Stimulated activated CD8-positive, alpha-beta memory T cell treated with anti-CD3 and anti-CD28 coated beads, Interleukin-2, amount 100 ng/mL, for 48 hours (primary cell): ENCODE measurements at regions not wholly inside any gene's neighbourhood (a gene's known extent, or its start where the extent isn't known, plus 50 kb on each side); places are given as distances from the start of the nearest gene placed in this dataset.
"Not testable (repeated sequence)": the region's sequence is repeated elsewhere in the genome, so short reads cannot be mapped to it uniquely, and the experiment has no call there.

Experiments used
- DNase-seq, 2 donors: peaks; one replicate each; pipeline ENCODE4 v3.0.0-alpha.2; 2020; ENCODE audit warnings: low read depth in 2 of 2

DNA sequence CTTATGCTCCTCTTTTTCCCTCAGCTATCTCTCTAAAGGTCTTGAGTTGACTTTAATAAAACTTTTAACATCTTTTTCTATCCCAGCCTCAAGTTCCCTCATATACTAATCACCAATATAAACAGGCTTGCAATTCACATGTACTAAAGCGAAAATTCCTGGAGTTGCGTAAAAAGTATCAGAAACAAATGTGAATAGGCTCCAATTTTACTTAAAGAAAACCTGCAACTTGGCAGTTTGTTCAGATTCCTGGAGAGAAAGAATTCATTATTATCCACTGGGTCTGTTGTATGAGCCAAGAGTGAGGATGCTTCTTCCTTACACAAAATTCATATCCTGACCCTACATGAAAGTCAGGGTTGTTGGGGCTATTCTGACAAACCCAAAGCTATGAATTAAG lies 384.2 kb downstream of the DTWD2 start:
- no peak for DNase-seq

DNA sequence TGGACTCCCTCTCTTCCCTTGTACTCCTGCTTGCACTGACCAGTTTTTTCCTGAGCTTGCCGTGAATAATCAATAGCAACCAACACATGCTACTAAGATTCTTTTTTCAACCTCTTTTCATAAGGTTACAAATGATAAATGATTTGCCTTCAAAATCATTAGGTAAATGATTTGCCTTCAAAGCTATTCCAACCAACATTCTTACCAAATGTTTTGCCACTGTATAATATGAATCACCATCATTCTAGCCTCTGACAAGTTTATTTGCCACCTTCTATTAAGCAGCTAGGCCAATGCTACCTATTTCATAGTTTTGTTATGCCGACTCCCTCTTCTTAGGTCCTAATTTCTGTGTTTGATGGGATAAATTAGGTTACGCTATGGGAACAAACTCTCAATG lies 385.1 kb downstream of the DTWD2 start:
- no peak for DNase-seq

DNA sequence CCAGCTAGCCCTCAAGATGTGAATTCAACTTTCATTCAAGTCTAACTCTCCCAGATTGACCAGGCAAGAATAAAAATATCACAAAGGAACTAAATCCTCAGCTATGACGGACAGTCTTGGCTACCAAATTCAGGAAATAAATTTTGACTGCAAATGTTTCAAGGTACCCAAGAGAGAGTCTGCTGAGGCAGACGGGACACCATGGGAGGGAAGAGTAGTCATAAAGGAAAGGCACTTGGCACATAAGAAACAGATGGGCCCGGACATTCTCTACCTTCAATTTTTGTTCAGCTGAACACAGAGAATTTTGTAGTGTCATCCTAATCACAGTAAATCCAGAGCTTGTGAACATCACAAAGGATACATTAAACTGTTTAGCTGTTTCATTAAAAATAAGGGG lies 390.0 kb downstream of the DTWD2 start:
- DNase-seq, result no peak

DNA sequence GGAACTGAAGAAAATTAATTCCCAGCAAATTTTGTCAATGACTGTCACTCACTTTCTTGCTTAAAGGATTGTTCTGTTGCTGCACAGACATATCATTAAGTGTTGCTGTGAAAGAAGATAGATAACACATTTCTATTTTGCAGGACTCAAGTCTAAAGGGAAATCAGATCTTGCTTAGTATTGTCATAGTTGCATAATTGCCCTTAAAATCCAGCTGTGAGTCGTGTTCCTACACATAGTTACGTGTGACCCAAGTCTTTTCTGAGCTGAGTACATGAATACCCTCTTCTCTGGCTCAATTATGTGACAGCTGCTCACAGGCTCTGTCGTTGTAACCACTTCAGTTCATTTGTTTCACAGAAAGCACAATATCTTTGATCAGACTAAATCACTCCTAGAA lies 390.8 kb downstream of the DTWD2 start:
- no peak for DNase-seq

DNA sequence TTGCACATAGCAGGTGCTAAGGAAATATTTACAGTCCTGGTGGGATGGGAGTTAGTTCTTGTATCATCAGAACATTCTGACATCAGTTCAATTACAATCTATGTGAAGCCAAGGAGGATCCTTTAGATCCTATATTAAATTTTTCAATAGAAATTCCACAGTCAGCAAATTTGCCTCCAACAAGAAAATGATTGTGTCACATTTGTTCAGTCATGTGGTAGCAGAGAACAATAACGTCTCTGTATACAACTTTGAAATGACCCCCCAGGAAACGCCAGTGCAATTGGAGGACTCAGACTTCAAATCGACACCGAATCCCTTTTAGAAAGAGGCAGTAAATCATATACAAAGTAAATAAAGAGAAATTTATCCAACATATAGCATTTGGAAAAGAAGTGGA lies 392.1 kb downstream of the DTWD2 start:
- no peak for DNase-seq

DNA sequence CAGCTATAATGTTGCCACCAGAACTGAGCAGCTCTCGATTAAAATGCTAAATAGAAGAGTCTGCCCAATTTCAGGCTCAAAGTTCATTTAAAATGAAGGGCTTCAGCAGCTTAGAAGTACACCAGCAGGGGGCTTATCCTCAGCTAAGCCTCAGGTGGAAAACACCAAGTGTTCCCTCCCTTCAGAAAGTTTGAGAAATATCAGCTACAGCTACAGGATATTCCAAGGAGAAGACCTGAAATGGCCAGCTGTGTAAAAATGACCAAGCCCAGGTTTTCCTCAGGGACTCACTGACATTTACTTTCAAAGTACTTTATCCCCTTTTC lies 395.4 kb downstream of the DTWD2 start:
- no peak for DNase-seq

DNA sequence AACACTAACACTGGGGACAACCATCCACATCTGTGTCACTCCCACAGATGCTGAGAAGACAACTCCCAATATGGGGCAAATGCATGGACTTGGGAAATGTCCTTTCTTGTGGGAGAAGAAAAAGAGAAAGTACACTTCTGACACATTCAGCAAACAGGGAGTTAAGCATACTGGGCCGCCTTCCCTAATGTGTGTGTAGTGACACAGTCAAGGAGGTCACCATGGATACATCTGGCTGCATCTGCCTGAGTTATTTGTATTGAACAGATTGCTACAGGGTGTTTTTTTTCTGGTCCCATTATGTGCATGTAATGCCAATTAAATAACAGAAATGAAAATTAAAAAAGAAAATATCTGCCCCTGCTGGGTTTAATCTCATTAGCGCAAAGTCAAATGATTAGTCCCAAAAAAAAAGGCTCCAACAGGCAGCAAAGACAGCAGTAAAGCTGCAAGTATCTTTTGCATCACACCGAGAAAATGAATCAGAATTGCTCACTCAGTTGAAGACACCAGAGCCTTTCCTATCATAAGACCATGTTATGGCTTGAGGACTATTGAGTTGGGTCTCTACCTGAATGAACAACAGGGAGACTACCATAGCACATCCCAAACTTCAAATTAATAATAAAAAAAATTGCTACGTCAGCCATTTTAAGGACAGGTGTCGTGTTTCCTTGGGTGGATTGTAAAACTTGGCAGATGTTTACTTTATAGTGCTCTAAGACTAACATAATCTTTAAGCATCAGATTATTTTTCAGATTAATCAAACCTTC lies 395.9 kb downstream of the DTWD2 start:
- DNase-seq, result no peak

DNA sequence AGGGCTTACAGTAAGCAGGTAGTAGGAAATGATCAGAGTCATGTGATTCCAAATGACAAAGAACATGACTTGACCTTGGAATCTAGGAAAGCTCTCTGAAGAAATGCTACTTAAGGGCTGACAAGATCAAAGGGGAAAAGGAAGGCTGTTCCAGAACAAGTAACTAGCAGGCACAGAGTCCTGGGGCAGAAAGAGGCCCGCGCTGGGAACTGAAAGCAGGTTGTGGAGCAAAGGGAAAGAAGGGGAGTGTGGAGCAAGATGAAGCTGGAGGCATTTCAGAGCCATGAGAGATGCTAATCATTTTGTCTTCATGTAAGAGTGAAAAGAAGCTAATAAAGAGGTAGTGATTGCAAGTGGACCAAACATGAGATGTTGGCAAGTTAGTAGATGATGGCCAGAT lies 397.5 kb downstream of the DTWD2 start:
- no peak for DNase-seq

DNA sequence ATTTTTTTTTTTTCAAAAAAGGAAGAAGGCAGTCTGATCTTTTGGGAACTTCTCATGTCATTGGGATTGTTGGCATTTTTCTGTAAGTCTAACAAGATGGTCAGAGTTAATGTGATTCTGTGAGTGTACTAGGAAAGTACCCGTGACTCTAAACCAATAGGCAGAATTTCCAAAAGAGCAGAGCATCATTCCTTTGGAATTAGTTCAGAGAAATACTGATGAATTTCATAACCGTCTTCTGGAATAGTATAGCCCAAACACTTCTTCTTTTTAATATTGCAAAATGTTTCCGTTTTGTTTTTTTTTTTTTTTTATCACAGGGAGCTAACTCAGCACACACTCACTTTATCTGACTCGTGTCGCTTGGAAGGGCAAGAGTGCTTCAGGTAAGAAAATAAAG lies 407.4 kb downstream of the DTWD2 start:
- DNase-seq, result no peak

DNA sequence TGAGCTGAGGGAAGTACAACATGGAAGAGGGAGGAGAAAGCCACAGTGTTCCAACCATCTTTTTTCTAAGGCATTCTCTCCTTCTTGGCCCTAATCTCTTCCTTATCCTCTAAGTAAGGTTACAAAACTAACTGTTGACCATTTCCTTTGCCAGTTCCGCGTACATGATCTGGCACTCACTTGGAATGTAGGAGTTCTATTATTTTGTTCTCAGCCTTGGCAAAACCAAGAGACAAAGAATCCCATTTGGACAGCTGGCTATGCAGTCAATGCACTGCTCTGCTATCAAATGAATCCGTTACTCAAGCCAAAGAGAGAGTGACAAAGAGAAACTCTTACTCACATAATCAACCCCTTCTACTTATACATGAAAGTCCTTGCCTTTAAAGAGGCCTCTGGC lies 410.3 kb downstream of the DTWD2 start:
- no peak for DNase-seq

DNA sequence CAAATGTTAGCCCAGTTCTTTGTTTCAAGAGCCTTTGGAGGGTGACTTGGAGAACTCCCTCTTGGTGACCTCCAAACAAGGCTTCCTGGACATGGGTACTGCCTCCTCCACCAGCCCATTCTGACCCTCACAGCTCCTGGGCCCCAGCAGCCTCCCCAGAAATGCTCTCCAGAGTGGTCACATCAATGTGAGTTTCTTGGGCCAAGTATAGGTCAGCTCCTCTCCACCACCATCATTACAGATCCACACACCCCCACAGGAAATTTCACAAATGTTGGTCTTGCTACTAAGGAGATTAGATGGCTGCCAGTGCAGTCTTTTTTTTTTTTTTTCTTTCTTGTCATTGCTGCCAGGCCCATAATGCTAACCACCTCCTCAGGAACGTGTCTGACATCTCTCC lies 410.7 kb downstream of the DTWD2 start:
- DNase-seq, result no peak

DNA sequence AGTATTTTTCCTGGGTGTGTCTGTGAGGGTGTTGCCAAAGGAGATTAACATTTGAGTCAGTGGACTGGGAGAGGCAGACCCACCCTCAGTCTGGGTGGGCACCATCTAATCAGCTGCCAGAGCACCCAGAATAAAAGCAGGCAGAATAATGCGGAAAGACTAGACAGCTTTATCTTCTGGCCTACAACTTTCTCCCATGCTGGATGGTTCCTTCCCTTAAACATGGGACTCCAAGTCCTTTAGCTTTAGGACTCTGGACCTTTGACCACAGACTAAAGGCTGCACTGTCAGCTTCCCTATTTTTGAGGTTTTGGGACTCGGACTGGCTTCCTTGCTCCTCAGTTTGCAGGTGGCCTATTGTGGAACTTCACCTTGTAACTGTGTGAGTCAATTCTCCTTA lies 418.1 kb downstream of the DTWD2 start:
- not testable (repeated sequence) for DNase-seq

DNA sequence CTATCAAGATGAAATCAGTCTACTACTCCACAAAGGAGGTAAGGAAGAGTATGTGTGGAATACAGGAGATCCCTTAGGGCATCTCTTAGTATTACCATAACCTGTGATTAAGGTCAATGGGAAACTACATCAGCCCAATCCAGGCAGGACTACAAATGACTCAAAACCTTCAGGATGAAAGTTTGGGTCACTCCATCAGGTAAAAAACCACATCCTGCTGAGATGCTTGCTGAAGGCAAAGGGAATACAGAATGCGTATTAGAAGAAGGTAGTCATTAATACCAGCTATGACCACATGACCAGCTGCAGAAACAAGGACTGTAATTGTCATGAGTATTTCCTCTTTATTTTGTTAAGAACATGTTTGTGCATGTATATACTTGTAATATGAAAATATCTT lies 418.8 kb downstream of the DTWD2 start:
- DNase-seq, result not testable (repeated sequence)

DNA sequence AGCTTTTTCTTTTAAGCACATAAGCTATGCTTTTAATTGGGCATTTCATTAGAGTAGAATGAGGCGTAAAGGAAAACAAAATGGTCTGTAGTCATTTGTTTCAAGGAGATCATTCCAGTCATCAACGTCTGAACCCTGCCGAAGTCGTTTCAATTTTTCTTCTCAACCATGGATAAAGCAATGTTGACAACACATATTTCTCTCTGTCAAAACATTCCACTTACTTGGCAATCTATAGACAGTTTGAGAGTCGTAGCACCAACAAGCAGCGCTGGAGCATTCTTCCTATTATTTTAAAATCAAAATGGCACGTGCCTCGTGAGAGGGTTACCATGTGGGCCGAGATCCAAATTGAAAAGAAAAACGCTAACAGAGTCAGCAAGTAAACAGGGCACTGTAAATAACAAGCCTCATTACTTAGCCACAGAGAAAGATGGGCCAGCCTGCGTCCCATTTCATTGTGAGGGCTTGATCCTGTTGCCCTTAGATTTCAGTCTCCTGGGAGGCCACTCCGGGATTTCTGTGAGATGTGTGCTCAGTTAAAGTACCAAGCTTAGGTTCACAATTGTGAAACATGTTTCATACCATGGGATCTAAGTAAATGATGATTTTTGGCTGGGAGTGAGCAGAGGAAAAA lies 422.9 kb downstream of the DTWD2 start:
- no peak for DNase-seq

DNA sequence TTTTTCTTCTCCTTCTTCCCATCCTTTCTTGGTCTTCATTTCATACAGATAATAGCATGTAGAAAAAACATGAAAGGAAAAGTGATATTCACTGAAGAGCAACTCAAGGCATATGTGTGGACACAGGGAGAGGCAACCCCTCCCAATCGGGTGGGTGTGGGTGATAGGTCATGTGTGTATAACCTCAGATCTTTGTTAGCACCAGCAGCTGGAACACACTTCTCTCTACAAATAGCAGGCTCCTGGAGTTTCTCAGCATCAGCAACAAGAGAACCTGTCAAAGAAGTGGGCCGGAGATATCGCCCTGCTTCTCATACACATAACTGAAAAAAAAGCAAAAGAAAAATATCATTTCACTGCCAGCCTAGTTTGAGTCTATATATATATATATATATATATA lies 426.4 kb downstream of the DTWD2 start:
- DNase-seq, result no peak

DNA sequence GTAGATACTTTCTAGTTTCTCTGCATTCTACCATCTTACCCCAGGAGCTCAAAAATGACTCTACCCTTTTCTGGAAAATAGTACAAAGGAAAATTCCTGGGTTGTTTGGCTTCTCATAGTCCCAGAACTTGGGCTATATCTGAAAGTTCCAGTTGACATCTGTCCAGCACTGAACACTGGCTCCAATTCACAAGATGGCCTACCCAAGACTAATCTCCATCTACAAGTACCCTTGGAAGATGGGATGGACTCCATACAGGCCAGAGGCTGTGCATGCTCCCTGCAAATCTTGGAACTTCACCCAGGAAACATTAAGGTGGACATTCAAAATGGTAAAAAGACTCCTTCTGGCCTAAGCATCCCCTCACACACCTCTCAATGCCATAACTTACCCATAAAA lies 427.1 kb downstream of the DTWD2 start:
- DNase-seq, result no peak

DNA sequence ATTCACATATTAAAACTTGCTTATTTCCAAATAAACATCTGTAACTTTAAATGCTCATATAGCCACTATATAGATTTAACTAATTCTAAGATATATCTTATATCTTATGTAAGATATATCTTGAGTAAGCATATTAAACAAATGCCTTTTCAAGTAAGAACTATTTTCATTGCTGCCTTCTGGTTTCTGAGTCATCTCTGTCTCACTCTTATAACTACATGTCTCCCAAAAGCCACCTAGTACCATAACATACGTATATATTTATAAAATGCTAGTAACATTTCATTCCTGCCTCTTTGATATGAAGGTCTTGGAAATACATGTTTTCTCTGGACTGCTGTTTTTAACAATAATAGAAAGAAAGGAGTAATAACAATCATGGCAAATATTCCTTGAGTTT lies 429.5 kb downstream of the DTWD2 start:
- DNase-seq, result no peak

DNA sequence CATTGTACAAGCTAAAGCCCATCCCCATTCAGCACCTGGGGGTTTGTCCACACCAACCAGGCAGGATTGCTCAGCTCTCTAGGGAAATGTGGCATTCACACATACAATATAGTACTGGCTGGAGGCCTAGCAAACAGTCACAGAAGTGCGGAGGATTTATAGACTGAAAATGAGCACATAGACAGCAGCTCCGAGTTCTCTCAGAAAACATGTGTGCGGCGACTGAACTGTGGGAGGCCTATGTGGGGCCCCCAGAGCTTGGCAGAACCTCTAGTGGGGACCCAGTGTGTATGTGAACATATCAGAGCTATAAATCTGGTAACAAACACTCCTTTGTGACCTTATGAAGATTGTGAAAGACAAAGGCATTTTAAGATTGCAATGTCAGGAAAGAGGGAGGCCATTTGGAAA lies 431.1 kb downstream of the DTWD2 start:
- no peak for DNase-seq

DNA sequence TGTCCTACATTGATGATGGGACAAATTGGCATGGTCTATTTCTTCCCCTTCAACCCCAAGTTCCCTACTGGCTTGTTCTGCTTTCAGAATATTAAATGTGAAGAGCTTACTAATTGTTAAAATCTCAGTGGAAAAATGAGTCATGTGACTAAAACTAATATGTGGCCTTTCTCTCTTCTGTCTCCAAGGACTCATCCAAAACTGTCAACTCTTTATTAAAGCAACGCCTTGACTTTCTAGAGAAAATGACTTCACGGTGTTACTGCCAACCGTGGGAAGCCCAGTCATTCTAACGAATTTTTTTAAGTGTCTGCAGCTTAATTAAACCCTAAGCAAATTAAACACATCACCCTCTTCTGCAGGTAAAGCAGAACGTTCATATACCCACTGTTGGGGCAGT lies 431.6 kb downstream of the DTWD2 start:
- no peak for DNase-seq

DNA sequence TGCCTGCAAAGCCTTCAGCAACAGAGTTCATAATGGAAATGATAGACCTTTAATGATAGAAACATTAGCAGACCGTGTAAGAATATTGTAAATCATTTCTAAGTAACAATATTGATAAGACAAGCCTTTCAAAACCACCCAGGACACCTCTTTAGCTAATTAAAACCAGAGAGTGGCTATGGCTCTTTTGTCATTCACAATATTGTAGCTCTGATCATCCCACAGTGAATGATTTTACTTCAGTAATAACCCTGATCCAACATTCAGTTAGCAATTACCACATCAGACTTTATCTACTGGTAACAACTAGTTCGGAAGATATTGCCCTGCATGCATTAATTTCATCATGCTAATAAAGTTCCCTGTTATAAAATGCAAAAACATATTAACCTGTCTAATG lies 432.6 kb downstream of the DTWD2 start:
- no peak for DNase-seq

DNA sequence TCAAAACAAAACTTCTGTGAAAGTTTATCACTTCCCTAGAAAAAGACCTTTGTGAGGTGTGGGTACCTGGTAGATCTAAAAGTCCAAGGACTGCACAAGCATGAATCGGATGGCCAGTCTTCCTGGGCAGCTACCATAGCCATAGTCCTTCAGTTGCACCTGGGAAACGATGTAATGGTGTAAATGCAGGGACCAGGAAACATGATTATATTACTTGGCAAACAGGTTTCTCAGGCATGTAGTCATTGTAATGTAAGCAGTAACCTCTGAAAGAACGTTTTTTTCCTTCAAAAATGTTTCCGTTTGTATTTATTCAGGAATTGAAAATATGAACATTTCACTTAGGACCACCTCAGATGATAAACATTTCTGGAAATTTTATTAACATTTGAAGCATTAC lies 433.4 kb downstream of the DTWD2 start:
- no peak for DNase-seq

DNA sequence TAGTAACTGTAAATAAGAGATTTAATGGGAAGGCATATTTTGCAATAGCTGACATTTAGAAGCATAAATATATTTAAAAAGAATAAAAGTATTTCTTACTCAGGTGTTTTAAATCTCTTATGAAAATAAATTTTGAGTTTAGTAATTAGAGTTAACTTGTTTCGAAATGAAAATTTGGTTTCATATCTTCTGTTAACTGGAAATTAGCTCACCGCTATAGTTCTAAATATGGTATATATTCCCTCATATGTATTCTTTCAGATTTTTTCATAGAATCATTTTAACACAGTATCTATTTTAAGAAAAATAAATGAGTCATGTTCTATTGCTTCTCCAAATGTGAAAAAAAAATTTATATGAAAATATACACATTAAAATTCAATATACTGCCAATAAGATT lies 434.1 kb downstream of the DTWD2 start:
- no peak for DNase-seq

DNA sequence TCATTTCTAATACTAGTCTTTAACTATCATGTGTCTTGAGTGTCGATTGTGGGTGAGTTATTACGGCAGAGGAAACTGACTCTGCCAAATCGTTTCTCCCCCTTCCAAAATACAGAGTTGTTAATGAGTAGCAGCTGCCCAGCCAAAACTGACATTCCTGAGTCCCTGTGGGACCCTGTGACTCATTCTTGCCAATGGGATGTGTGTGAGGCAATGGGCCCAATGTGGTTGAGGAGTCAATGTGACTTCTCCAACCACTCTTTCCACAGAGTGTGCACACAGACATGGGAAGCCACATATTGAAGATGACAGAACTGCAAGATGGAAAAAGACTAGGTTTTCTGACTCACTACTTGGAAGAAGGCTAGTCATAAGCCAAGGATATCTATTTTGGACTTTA lies 434.7 kb downstream of the DTWD2 start:
- no peak for DNase-seq
